T-helper 2 cell treated with Interferon-gamma antibody and Interleukin-4, amounts not matched to agents 100 ng/mL and 5 ng/mL, for 36 hours (primary cell): ENCODE measurements at regions not wholly inside any gene's neighbourhood (a gene's known extent, or its start where the extent isn't known, plus 50 kb on each side); places are given as distances from the start of the nearest gene placed in this dataset.

ENCODE experiments used
- intact Hi-C: fragments of 100-400 bp; cut with micrococcal nuclease; formaldehyde crosslinking; loops from one replicate; pipeline ENCODE4 v1.15.1; 2023

- intact Hi-C loops, result loop anchor here (5.0 kb wide), 1 partner anchor 61 kb away; no protein-coding TSS in a partner anchor
These were observed 91.7 kb upstream of the TGIF1 start for GRCh38 chr18:3358310-3358709.

- intact Hi-C loops, result no loop called here
These were observed 89.8 kb upstream of the TGIF1 start for GRCh38 chr18:3360211-3360610.

- intact Hi-C loops, result no loop called here
These were observed 82.4 kb upstream of the TGIF1 start for GRCh38 chr18:3367491-3368091.

GRCh38 chr18:3368193-3368592 is 81.8 kb upstream of the TGIF1 start:
- intact Hi-C loops, result no loop called here

- intact Hi-C loops, result no loop called here
These were observed 70.3 kb upstream of the TGIF1 start for GRCh38 chr18:3379685-3380084.

- intact Hi-C loops, result no loop called here
These were observed 69.5 kb upstream of the TGIF1 start for GRCh38 chr18:3380384-3380961.

- intact Hi-C loops, result no loop called here
These were observed 66.5 kb upstream of the TGIF1 start for GRCh38 chr18:3383381-3383915.

GRCh38 chr18:3384664-3385563 is 65.1 kb upstream of the TGIF1 start:
- intact Hi-C loops, result no loop called here

- intact Hi-C loops, result no loop called here
These were observed 61.6 kb upstream of the TGIF1 start for GRCh38 chr18:3388323-3388722.

GRCh38 chr18:3388980-3389379 is 61.0 kb upstream of the TGIF1 start:
- intact Hi-C loops, result no loop called here

- intact Hi-C loops, result no loop called here
These were observed 60.0 kb upstream of the TGIF1 start for GRCh38 chr18:3389977-3390376.

- intact Hi-C loops, result no loop called here
These were observed 58.1 kb upstream of the TGIF1 start for GRCh38 chr18:3391704-3392466.

- intact Hi-C loops, result no loop called here
These were observed 57.5 kb upstream of the TGIF1 start for GRCh38 chr18:3392467-3392855.

GRCh38 chr18:3394648-3395047 is 55.3 kb upstream of the TGIF1 start:
- intact Hi-C loops, result no loop called here

GRCh38 chr18:3395466-3395865 is 54.5 kb upstream of the TGIF1 start:
- intact Hi-C loops, result no loop called here

- intact Hi-C loops, result no loop called here
These were observed 52.8 kb upstream of the TGIF1 start for GRCh38 chr18:3397031-3397750.

- intact Hi-C loops, result no loop called here
These were observed 52.2 kb upstream of the TGIF1 start for GRCh38 chr18:3397786-3398185.
